BJ (cell line): ENCODE measurements at regions not wholly inside any gene's neighbourhood (a gene's known extent, or its start where the extent isn't known, plus 50 kb on each side); places are given as distances from the start of the nearest gene placed in this dataset.

Experiments
- CTCF ChIA-PET: fragments of 350-600 bp; formaldehyde crosslinking; extraction: SDS; loops from one replicate; lab custom pipeline; 2021; ENCODE audit warnings: antibody characterized with exemption, inconsistent platforms; lab: Yijun Ruan, JAX
- POLR2A ChIA-PET: fragments of 300-600 bp; sonication (Branson Sonifier 250); formaldehyde crosslinking; extraction: SDS; loops from one replicate; lab custom pipeline; 2021; ENCODE audit warnings: antibody characterized with exemption; lab: Charles Lee
- DNase-seq: peaks from one replicate; pipeline ENCODE4 v3.0.0-alpha.2; 2011; ENCODE audit warnings: low read depth
- H3K27me3 ChIP-seq: 2 replicates; pipeline ENCODE4 v1.6.0; 2011; ENCODE audit warnings: low read length; ENCODE audit not compliant: control insufficient read depth, insufficient read depth
- H3K36me3 ChIP-seq: 2 replicates; pipeline ENCODE4 v1.5.1; 2011; ENCODE audit warnings: low read length; ENCODE audit not compliant: control insufficient read depth, insufficient read depth
- H3K4me3 ChIP-seq: 2 replicates; pipeline ENCODE4 v1.5.1; 2011; ENCODE audit warnings: low read depth, mild to moderate bottlenecking, control low read depth, low read length
- TF ChIP-seq, protein P1 (sequence below): IDR thresholded peaks from 2 replicates; pipeline ENCODE4 v1.5.1; 2011; ENCODE audit warnings: low read depth, mild to moderate bottlenecking, control low read depth, inconsistent platforms, low read length, moderate library complexity; ENCODE audit not compliant: insufficient read depth

DNA sequence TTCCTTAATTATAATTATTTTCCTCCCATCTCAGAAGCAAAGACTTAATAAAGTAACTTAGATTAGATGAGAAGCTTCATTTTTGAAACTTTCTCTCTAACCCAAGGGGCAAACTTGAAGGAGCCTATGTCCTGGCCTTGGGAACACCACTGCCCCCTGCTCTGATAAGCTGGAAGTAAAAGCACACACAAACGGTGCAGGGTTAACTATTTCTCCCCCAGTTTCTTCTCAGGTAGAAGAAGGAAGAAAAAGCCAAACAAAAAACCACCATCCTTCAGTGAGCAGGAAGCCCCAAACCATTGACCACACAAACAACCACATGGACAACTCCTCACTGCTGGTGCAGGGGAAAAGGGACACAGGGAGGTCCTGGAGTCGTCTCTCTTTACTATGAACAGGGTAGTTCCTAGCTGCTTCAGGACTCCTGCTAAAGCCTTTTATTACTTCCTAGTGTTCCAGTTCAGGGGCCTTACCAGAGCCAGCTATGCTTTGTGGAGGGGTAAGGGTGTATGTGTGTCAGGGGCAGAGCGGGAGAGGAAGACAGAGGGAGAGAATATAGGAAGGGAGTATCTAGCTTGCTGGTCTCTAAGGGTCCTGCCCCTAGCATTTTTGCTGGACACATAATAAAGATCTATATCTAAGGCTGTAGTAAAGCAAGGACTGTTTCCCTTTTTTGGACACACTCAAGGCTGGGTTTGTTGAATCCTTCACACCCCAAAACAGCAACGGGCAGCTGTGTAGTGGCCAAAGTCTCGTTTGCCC lies 94.0 kb upstream of the UMPS start:
- Histone ChIP-seq H3K27me3 (0 out of 2 replicates have a peak, but pooled peaks cover 3% of the 10 kb centered on the region), H3K36me3 (no peaks in the 10 kb centered on the region), H3K4me3 (no peak overlapping the region)
- ChIA-PET POLR2A (no interaction called here), CTCF (no interaction called here)
- no peak for DNase-seq
- TF ChIP-seq, protein P1, sequence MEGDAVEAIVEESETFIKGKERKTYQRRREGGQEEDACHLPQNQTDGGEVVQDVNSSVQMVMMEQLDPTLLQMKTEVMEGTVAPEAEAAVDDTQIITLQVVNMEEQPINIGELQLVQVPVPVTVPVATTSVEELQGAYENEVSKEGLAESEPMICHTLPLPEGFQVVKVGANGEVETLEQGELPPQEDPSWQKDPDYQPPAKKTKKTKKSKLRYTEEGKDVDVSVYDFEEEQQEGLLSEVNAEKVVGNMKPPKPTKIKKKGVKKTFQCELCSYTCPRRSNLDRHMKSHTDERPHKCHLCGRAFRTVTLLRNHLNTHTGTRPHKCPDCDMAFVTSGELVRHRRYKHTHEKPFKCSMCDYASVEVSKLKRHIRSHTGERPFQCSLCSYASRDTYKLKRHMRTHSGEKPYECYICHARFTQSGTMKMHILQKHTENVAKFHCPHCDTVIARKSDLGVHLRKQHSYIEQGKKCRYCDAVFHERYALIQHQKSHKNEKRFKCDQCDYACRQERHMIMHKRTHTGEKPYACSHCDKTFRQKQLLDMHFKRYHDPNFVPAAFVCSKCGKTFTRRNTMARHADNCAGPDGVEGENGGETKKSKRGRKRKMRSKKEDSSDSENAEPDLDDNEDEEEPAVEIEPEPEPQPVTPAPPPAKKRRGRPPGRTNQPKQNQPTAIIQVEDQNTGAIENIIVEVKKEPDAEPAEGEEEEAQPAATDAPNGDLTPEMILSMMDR = no peak

DNA sequence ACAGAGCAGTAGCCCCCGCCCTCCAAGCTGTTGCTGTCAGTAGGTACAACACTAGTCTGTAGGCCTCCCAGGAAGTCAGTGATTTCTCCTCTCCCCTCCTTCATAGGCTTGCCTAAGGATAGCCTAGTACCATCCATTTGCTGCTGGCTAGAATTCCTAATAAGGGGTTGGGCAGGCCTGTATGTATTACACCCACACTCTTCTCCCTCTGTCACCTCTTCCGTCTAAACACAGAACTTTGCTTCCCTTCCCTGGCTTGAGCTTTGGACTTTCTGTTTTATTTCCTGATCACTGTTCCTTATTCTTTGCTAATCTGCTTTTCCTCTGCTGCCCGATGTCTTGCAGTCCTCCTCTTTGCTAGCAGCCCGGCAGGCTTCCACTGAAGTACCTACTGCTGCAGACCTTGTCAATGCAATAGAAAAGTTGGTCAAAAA lies 93.4 kb upstream of the UMPS start:
- 0 out of 2 replicates have a peak, but pooled peaks cover 1% of the 10 kb centered on the region for H3K27me3 ChIP-seq
- ChIA-PET POLR2A (no interaction called here), CTCF (no interaction called here)
- no peak for DNase-seq
- TF ChIP-seq, protein P1 = no peak
- H3K36me3 ChIP-seq = no peaks in the 10 kb centered on the region
- no peak overlapping the region for H3K4me3 ChIP-seq

DNA sequence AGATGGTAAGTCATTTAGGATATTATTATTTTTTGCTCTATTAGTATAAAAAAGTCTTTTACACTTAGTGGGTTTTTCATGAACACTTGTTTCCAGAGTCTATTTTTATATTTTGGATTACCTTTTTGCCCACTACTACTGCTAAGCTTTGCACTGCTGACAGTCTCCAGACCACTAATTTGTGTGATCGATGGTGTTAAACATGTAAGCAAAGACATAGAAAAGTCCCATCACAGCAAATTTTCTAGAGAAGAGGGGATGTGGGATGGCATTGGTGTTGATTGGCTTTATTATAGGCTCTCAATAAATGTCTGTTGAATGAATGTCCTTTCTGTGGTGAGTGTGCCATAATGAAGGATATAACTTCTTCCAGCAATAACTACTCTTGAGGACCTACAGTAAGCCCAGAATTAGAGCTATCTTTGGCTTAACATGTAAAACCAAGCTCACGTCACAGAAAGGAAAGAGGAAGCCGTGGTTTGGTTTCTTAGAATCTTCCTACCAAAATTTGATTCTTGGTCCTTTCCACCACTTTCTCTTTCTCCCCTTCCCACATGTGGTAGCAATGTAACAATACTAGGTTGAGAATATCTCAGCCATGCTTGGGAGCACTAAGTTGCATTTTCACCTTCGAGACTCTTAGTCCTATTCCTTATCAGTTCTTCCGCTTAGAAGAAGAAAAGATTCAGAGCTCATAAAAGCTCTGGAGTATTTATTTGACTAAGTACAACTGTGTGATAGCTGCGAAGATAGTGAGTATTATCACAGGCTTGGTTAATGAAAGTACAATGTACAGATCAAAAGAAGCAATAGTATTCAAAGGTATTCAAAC lies 90.6 kb upstream of the UMPS start:
- POLR2A ChIA-PET = no interaction called here
- no peak for DNase-seq
- H3K27me3 ChIP-seq = 0 out of 2 replicates have a peak, but pooled peaks cover 1% of the 10 kb centered on the region
- H3K36me3 ChIP-seq = no peaks in the 10 kb centered on the region
- no peak overlapping the region for H3K4me3 ChIP-seq
- TF ChIP-seq, protein P1 = no peak
- CTCF ChIA-PET = interaction anchor here (1.1 kb wide), 1 partner anchor 9 kb away, joined by 3 read pairs; no protein-coding TSS in a partner anchor

DNA sequence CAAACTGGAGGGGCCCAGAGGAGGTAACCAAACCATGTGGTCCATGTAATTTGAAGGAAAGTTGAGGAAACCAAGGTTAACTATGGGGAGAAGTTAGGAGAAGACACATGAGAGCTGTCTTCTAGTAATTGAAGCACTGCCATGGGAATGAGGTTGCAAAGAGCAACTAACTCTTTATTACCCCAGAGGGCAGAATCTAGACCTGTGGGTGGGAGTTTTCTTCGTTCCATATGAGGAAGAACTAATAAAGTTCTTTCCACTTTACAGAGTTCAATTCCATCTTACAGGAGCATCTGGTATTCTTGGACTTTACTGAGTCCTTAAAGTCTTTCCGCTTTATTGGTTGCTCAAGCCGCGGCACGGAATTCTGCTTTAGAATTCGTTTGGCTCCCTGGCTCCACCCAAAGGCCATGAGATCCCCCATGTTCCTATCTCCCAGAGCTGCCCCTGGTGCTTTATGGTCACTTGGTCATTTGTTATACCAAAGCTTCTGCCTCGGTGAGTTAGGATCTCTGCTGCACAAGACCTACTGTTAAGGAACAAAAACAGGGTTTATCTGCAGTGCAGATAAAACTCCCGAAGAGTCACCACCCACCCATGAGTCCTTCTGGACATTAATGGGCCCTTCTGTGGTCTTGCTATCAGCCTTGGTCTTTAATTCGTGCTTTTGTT lies 89.5 kb upstream of the UMPS start:
- no peak for DNase-seq
- Histone ChIP-seq H3K36me3 (no peaks in the 10 kb centered on the region), H3K27me3 (0 out of 2 replicates have a peak, but pooled peaks cover 1% of the 10 kb centered on the region), H3K4me3 (no peak overlapping the region)
- CTCF ChIA-PET = no interaction called here
- TF ChIP-seq, protein P1 = no peak
- POLR2A ChIA-PET = no interaction called here
